GM11168 (cell line): ENCODE measurements at regions not wholly inside any gene's neighbourhood (a gene's known extent, or its start where the extent isn't known, plus 50 kb on each side); places are given as distances from the start of the nearest gene placed in this dataset.

Experiments
- in situ Hi-C: fragments of 300-500 bp; cut with MboI; formaldehyde crosslinking; loops from one replicate; pipeline ENCODE4 v1.12.0; 2022; ENCODE audit warnings: low sequenced_read_pairs; ENCODE audit not compliant: unreplicated experiment

DNA sequence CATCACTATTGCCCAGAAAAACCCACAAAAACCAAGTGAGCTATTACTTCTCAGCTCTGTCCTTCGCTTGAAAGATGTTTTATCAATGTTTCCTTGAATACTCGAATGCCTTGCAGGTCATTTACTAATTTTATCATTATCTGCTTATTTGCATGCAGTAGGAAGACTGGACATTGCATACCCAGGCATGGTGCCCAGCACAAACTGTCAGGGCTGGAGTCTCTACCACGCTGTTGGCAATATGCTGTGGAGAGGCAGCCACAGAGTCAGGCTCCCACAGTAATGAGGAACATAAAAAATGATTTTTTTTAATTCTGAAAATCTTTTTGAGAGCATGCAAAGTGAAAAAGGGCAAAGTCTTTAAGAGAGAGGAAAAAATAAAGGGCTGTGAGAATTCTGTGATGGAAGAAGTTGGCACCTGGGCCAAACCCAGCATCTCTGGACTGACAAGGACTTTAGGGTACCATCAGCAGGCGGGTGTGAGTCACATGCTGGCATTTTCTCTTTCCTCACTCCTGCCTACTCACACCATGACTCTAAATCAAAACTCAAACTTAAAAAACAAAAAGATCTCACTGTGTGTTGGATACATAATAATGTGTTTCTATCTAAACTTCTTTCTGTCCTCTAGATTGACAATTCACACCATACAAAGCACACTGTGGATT is 709.8 kb upstream of the FANCL start:
- in situ Hi-C loops = no loop called here

DNA sequence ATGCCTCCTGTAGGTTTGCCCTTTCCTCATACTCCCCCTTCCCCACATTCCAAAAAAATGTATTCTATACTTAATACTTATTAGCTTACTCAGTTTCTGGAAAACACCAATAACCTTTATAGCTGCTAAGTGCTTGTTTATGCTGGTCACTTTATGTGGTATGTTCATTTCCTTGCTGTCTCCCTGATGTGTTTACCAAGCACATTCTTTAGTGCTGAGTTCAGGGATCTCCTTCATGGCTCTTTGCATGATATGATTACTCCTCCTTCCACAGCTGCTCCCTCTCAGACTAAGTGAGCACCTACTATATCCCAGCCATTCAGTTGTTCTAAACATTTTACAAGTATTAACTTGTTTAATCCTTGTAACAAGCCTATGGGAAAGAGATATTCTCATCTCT is 698.3 kb upstream of the FANCL start:
- in situ Hi-C loops = no loop called here

GRCh38 chr2:58938988-58939387 is 697.9 kb upstream of the FANCL start:
- in situ Hi-C loops = no loop called here

DNA sequence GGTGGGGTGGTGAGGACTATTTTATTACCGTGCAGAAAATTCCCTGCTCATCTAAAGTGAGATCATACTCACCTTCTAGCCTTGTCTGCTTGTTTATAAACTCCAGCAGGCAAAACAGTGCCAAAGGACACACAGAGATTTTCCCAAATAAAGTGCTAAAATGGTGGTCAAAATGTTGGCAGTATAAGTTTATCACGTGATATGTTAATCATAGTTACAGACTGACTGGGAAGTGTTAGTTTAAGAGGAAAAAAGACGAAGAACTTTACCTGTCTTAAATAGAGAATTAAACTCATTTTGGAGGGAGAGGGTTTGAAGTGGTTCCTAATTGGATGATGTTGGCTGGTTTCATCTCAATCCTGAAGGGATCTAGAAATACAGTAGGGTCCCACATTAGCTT is 691.7 kb upstream of the FANCL start:
- in situ Hi-C loops = no loop called here

DNA sequence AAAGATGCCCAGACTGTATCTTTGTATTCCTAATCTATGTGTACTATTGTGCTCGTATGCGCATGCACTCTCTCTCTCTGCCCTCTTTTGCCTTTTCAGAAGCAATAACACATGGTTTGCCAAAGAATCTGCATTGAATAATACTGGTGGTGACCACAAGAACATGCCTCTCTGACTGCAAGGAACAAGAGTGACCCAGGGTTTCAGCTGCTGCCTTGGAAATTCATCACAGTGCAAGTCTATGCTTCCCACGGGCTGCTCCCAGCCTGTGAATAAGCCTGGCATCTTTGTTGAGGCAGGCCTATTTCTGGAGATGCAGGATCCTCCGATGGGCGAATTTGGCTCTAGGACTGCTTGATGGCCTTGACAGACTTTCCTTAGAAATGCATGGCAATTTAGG is 689.4 kb upstream of the FANCL start:
- in situ Hi-C loops = no loop called here

DNA sequence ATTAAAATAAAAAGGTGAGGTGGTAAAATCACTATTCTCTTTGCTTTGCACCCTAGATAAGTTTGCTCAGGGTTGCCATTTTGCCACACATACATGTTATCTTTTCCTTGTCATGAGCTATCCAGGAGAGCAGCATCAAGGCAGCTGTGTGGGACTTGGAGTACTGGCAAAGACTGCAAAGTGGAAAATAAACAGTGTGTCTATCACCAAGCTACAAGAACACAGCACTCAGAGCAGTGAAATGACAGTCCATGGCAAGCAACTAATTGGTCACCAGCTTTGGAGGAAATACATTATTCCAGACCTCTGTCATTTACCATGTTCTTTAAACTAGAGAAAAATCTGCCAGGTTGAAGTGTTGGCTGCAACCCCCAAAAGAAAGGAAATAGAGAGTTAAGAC is 687.8 kb upstream of the FANCL start:
- in situ Hi-C loops = no loop called here

DNA sequence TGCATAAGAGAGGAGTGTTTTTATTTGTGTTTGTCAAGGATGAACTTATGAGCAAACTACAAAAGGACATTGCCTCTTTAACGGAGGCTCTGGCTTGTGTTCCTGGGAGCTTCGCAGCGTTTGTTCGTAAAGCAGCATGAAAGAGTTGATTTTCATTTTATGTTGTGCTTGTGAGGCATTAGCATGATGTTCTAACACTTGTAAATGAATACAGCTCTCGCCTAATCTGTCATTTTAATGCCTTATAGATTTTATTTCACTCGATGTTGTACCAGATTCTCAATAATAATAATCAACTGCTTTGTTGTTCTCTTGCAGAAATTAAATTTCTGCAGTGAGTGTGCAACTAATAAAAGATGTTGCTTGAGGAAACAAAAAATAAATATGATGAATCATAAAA is 687.3 kb upstream of the FANCL start:
- in situ Hi-C loops = no loop called here

GRCh38 chr2:58926112-58926511 is 685.0 kb upstream of the FANCL start:
- in situ Hi-C loops = no loop called here

- in situ Hi-C loops = no loop called here
These were observed 684.6 kb upstream of the FANCL start for GRCh38 chr2:58925676-58926081.

- in situ Hi-C loops = no loop called here
These were observed 682.7 kb upstream of the FANCL start for GRCh38 chr2:58923869-58924268.

GRCh38 chr2:58922245-58922644 is 681.1 kb upstream of the FANCL start:
- in situ Hi-C loops = no loop called here

GRCh38 chr2:58921676-58922075 is 680.6 kb upstream of the FANCL start:
- in situ Hi-C loops = no loop called here

- in situ Hi-C loops = no loop called here
These were observed 678.9 kb upstream of the FANCL start for GRCh38 chr2:58920001-58920400.

DNA sequence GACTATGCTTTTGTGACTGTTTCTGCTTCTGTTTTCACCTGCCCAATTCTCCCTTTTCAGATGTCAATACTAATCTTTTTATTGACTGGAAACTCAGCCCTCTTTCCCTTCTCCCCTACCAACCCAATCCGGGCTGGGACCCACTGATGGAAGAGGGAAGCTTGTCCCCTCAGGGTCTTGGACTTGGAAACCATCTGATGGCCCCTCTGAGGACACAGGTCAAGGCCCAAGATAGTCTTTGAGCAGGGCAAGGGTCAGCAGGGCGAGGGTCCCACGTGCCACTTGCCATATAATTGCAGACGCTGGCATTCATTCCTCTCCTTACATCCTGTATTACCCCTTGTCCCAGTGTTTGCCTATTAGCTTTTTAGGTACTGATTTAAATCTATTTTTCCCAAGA is 678.2 kb upstream of the FANCL start:
- in situ Hi-C loops = no loop called here

- in situ Hi-C loops = no loop called here
These were observed 677.0 kb upstream of the FANCL start for GRCh38 chr2:58918141-58918540.

- in situ Hi-C loops = no loop called here
These were observed 676.5 kb upstream of the FANCL start for GRCh38 chr2:58917596-58917995.

DNA sequence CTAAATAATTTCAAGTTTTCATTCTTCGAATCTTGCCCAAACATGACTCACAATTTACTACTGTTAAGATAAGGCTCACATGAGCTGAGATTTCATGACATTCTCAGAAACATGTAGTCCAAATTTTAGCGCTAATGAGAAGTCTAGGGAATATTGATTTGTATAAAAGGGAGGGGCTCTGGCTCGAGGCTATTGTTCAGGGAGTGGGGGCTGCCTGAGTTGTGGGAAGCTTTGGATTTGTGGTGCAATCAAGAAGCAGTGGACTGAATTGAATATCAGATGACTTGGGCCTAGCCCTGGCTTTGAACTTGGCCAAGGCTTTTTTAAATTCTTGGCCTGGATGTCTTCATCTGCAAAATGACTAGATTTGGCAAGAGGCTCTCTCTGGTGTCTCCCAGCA is 674.9 kb upstream of the FANCL start:
- in situ Hi-C loops = no loop called here

GRCh38 chr2:58914733-58915505 is 673.8 kb upstream of the FANCL start:
- in situ Hi-C loops = no loop called here

- in situ Hi-C loops = no loop called here
These were observed 672.1 kb upstream of the FANCL start for GRCh38 chr2:58913082-58913726.

- in situ Hi-C loops = no loop called here
These were observed 670.8 kb upstream of the FANCL start for GRCh38 chr2:58911877-58912276.

GRCh38 chr2:58908501-58909154 is 667.5 kb upstream of the FANCL start:
- in situ Hi-C loops = no loop called here
